HCT116 (cell line): ENCODE measurements at regions not wholly inside any gene's neighbourhood (a gene's known extent, or its start where the extent isn't known, plus 50 kb on each side); places are given as distances from the start of the nearest gene placed in this dataset.

Experiments
- ATAC-seq: fragments of 200-7000 bp; cut with Tn5 transposase; 2 replicates; pipeline ENCODE4 v1.9.1; 2020; ENCODE audit warnings: mild to moderate bottlenecking, moderate library complexity
- BruUV-seq: library from RNA; stranded (reverse); fragments of 400-500 nt; replicated peaks from 2 replicates; lab custom pipeline; 2021; lab: Mats Ljungman, UMichigan
- CTCF ChIA-PET: fragments of 300-600 bp; sonication (Branson Sonifier 250); formaldehyde crosslinking; loops from one replicate; lab custom pipeline; 2021; ENCODE audit warnings: antibody characterized with exemption; lab: Charles Lee
- POLR2A ChIA-PET: fragments of 300-600, 350-600 bp; sonication (Branson Sonifier 250); formaldehyde crosslinking; loops from one replicate; lab custom pipeline; 2021; ENCODE audit warnings: antibody characterized with exemption; lab: Charles Lee
- RAD21 ChIA-PET, 2 experiments: fragments of 300-600 bp; sonication (Branson Sonifier 250); formaldehyde crosslinking; loops; one replicate each; lab custom pipeline; 2023; ENCODE audit warnings: low total read pairs in 2 of 2; ENCODE audit not compliant: uncharacterized antibody in 2 of 2, unreplicated experiment in 2 of 2, low non-redundant PET in 1 of 2; lab: Charles Lee
- DNase-seq: peaks from one replicate; pipeline ENCODE4 v3.0.0-alpha.2; 2010; ENCODE audit warnings: low read depth, low spot score
- H2AFZ ChIP-seq: fragments of 200-600 bp; shearing (Covaris generic), sonication (generic); 2 replicates; pipeline ENCODE4 v1.6.1; 2017; ENCODE audit warnings: low read depth, mixed run types, mixed read lengths, antibody characterized with exemption, low read length; ENCODE audit not compliant: poor library complexity, severe bottlenecking
- H3K27ac ChIP-seq: 2 replicates; pipeline ENCODE4 v1.5.1; 2012; ENCODE audit warnings: low read depth, low read length
- H3K27me3 ChIP-seq: fragments of 200-600 bp; sonication (generic); 2 replicates; pipeline ENCODE4 v1.6.1; 2016; ENCODE audit warnings: mixed run types, low read length, mixed read lengths; ENCODE audit not compliant: insufficient read depth
- H3K36me3 ChIP-seq, 2 experiments: fragments of 200-500 bp in 1 of 2; fragments of 200-600 bp in 1 of 2; sonication (Bioruptor generic) in 1 of 2; sonication (generic) in 1 of 2; 2 replicates each; pipeline versions ENCODE4 v1.5.1 to v1.6.1; 2014 to 2016; ENCODE audit warnings: low read length in 2 of 2, inconsistent platforms in 1 of 2, mixed read lengths in 1 of 2, mixed run types in 1 of 2; ENCODE audit not compliant: insufficient read depth in 2 of 2, control insufficient read depth in 1 of 2
- H3K4me1 ChIP-seq, 2 experiments: fragments of 200-600 bp in 1 of 2; sonication (generic) in 1 of 2; 2 replicates each; pipeline versions ENCODE4 v1.5.1 to v1.6.1; 2012 to 2017; ENCODE audit warnings: low read length in 2 of 2, inconsistent platforms in 1 of 2, mild to moderate bottlenecking in 1 of 2, mixed read lengths in 1 of 2, mixed run types in 1 of 2, moderate library complexity in 1 of 2; ENCODE audit not compliant: insufficient read depth in 2 of 2, control insufficient read depth in 1 of 2
- H3K4me2 ChIP-seq: fragments of 200-600 bp; sonication (generic); 2 replicates; pipeline ENCODE4 v1.6.1; 2017; ENCODE audit warnings: mixed run types, low read length, mixed read lengths
- H3K4me3 ChIP-seq, 2 experiments: fragments of 200-600 bp in 1 of 2; sonication (generic) in 1 of 2; replicated peaks in 1 of 2; 2 replicates each; pipeline ENCODE4 v1.5.1; 2011 to 2016; ENCODE audit warnings: low read length in 2 of 2, control low read depth in 1 of 2, low read depth in 1 of 2, mild to moderate bottlenecking in 1 of 2, mixed read lengths in 1 of 2, mixed run types in 1 of 2
- H3K79me2 ChIP-seq: fragments of 200-600 bp; sonication (generic); 2 replicates; pipeline ENCODE4 v1.6.1; 2017; ENCODE audit warnings: mild to moderate bottlenecking, mixed run types, low read length, moderate library complexity, mixed read lengths; ENCODE audit not compliant: insufficient read depth
- H3K9ac ChIP-seq: fragments of 200-600 bp; sonication (generic); 2 replicates; pipeline ENCODE4 v1.6.1; 2016; ENCODE audit warnings: low read length, mixed read lengths
- H3K9me2 ChIP-seq: fragments of 200-600 bp; sonication (generic), shearing (Covaris generic); 2 replicates; pipeline ENCODE4 v1.6.1; 2017; ENCODE audit warnings: mixed run types, mild to moderate bottlenecking, moderate library complexity; ENCODE audit not compliant: insufficient read depth
- H3K9me3 ChIP-seq, 2 experiments: fragments of 200-500 bp in 1 of 2; fragments of 200-600 bp in 1 of 2; sonication (Bioruptor generic) in 1 of 2; sonication (generic) in 1 of 2; 2 replicates each; pipeline ENCODE4 v1.6.1; 2014 to 2017; ENCODE audit warnings: low read length in 2 of 2, mixed read lengths in 2 of 2, inconsistent platforms in 1 of 2, low read depth in 1 of 2, mild to moderate bottlenecking in 1 of 2, mixed run types in 1 of 2, moderate library complexity in 1 of 2; ENCODE audit not compliant: control insufficient read depth in 1 of 2, insufficient read depth in 1 of 2
- H4K20me1 ChIP-seq: fragments of 200-600 bp; sonication (generic), shearing (Covaris generic); 2 replicates; pipeline ENCODE4 v1.6.1; 2017; ENCODE audit warnings: mixed run types, mild to moderate bottlenecking, moderate library complexity; ENCODE audit not compliant: insufficient read depth
- CBX3 ChIP-seq: IDR thresholded peaks from 2 replicates; pipeline ENCODE4 v1.6.1; 2012; ENCODE audit warnings: low read depth
- CEBPB ChIP-seq: IDR thresholded peaks from 2 replicates; pipeline ENCODE4 v1.6.1; 2012; ENCODE audit warnings: low read depth
- FOSL1 ChIP-seq: IDR thresholded peaks from 2 replicates; pipeline ENCODE4 v1.6.1; 2012; ENCODE audit warnings: low read depth
- JUND ChIP-seq: IDR thresholded peaks from 2 replicates; pipeline ENCODE4 v1.6.1; 2012
- RAD21 ChIP-seq: IDR thresholded peaks from 2 replicates; pipeline ENCODE4 v1.6.1; 2012; ENCODE audit warnings: low read depth, mild to moderate bottlenecking
- SRF ChIP-seq: IDR thresholded peaks from 2 replicates; pipeline ENCODE4 v1.6.1; 2012; ENCODE audit warnings: low read depth
- TCF7L2 ChIP-seq: IDR thresholded peaks from 2 replicates; pipeline ENCODE4 v1.7.0; 2011; ENCODE audit warnings: borderline replicate concordance, inconsistent platforms; ENCODE audit not compliant: insufficient read depth, insufficient read length; ENCODE audit errors: extremely low read depth
- intact Hi-C: fragments of 100-400 bp; cut with micrococcal nuclease; formaldehyde crosslinking; loops from 2 replicates; pipeline ENCODE4 v1.10.0; 2022
- TF ChIP-seq, protein P1 (sequence below), 3 experiments: fragments of 200-600 bp in 1 of 3; sonication (generic) in 1 of 3; IDR thresholded peaks in 2 of 3; conservative IDR thresholded peaks in 1 of 3; 2 replicates each; pipeline ENCODE4 v1.5.1; 2012 to 2017; ENCODE audit warnings: low read depth in 2 of 3, low read length in 2 of 3, antibody characterized with exemption in 1 of 3, borderline replicate concordance in 1 of 3, control low read depth in 1 of 3, mild to moderate bottlenecking in 1 of 3, mixed read lengths in 1 of 3, mixed run types in 1 of 3, moderate library complexity in 1 of 3; ENCODE audit not compliant: insufficient read depth in 1 of 3

DNA sequence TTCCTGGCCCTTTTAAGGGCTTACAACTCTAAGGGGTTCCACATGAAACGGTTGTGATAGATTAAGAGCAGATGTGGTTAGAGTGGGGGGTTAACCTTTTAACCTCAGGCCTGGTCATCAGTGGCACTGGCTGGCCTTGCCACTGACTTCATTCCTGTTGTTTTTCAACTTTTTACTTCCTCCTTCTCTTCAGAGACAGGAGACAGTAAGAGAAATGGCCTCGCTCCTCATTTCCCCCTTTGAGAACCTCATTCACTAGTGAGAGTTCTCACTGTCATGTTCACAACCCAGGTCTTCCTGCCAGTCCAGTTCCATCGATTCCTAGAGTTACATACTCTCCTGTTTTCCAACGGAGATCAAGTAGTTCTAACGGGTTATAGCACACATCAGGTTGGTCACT lies 101.6 kb upstream of the SLC1A4 start:
- H3K9ac ChIP-seq, result no peak overlapping the region
- DNase-seq (no peak), ATAC-seq (no peak)
- no peak overlapping the region for H3K27ac ChIP-seq
- H3K9me2 ChIP-seq, result no peaks in the 10 kb centered on the region
- H4K20me1 ChIP-seq, result no peaks in the 10 kb centered on the region
- no peak overlapping the region for H3K4me2 ChIP-seq
- ChIA-PET RAD21 (no interaction called here), CTCF (no interaction called here), POLR2A (no interaction called here)
- peaks cover 0 to 6% of the 10 kb centered on the region in 2 experiments; a peak in 1 of 4 replicates for H3K4me1 ChIP-seq
- H3K36me3 ChIP-seq, result no peaks in the 10 kb centered on the region
- intact Hi-C loops, result no loop called here
- H3K9me3 ChIP-seq, result peaks cover 0 to 11% of the 10 kb centered on the region in 2 experiments; a peak in 1 of 4 replicates
- H3K4me3 ChIP-seq, result no peak overlapping the region
- H3K79me2 ChIP-seq, result no peaks in the 10 kb centered on the region
- no peak overlapping the region for H2AFZ ChIP-seq
- BruUV-seq, result no TSS peak
- TF ChIP-seq CBX3, result 0 out of 2 replicates have a peak, but pooled peaks have one; percentile 29
- TF ChIP-seq CEBPB, result no peak
- H3K27me3 ChIP-seq, result no peaks in the 10 kb centered on the region

DNA sequence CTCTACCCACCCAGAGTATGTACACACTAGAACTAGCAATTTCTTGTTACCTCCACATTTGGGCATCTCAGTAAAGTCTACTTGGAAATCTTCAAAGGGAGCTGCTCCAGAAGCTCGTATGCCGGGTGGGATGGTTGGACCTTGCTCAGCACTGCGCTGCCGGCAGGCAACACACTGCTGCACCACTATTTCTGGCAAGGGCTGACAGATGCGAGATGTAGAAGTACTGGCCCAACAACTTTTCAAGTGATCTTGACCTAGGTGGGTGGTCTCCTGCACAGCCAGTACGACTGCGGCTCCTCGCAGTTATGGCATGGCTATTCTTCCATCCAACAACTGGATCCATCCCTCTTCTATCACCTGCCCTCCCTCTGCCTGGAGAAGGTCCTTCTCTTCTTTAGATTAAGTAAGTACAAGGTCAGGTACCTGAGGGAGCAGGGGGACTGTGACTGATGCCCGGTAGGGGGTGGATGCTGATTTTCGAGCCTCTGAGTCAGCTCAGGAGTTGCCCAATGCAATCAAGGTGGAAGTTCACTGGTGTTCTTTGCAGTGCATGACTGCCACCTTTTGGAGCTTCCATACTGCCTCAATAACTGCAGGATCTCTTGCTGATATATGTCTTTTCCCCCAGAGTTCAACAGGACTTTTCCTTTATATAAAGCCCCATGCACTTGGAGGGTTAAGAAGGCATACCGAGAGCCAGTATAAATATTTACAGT lies 100.4 kb upstream of the SLC1A4 start:
- H3K27me3 ChIP-seq, result no peaks in the 10 kb centered on the region
- H2AFZ ChIP-seq, result no peak overlapping the region
- no peak overlapping the region for H3K9ac ChIP-seq
- no peaks in the 10 kb centered on the region for H3K9me2 ChIP-seq
- H3K4me2 ChIP-seq, result no peak overlapping the region
- POLR2A ChIA-PET, result no interaction called here
- peaks cover 0 to 11% of the 10 kb centered on the region in 2 experiments; a peak in 1 of 4 replicates for H3K9me3 ChIP-seq
- CTCF ChIA-PET, result interaction anchor here (0.6 to 1.6 kb wide), 11 partner anchors 29 to 839 kb away, joined by 3 to 16 read pairs (median 4); no protein-coding TSS in a partner anchor
- H3K27ac ChIP-seq, result no peak overlapping the region
- intact Hi-C loops, result no loop called here
- no peaks in the 10 kb centered on the region for H3K36me3 ChIP-seq
- ATAC-seq, result peak; percentile 93
- no peak overlapping the region for H3K4me3 ChIP-seq
- TF ChIP-seq TCF7L2, result no peak
- TF ChIP-seq JUND, result no peak
- TF ChIP-seq, protein P1, sequence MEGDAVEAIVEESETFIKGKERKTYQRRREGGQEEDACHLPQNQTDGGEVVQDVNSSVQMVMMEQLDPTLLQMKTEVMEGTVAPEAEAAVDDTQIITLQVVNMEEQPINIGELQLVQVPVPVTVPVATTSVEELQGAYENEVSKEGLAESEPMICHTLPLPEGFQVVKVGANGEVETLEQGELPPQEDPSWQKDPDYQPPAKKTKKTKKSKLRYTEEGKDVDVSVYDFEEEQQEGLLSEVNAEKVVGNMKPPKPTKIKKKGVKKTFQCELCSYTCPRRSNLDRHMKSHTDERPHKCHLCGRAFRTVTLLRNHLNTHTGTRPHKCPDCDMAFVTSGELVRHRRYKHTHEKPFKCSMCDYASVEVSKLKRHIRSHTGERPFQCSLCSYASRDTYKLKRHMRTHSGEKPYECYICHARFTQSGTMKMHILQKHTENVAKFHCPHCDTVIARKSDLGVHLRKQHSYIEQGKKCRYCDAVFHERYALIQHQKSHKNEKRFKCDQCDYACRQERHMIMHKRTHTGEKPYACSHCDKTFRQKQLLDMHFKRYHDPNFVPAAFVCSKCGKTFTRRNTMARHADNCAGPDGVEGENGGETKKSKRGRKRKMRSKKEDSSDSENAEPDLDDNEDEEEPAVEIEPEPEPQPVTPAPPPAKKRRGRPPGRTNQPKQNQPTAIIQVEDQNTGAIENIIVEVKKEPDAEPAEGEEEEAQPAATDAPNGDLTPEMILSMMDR (IDR thresholded peaks at IDR 0.05 in 2 of 3, conservative IDR thresholded peaks at IDR 0.05 in 1 of 3; ENCODE audit: borderline replicate concordance in 1 of 3, insufficient read depth in 1 of 3, low read depth in 2 of 3, low read length in 2 of 3), result peak; percentile 51 to 64 (median 54); a peak in 4 of 6 replicates
- no peak for TF ChIP-seq SRF
- 0 out of 2 replicates have a peak, but pooled peaks have one; percentile 20 for TF ChIP-seq FOSL1
- peak; percentile 87 for TF ChIP-seq RAD21
- peak; percentile 45; the same call in 1 of the 2 replicates for TF ChIP-seq CBX3
- TF ChIP-seq CEBPB, result peak; percentile 95
- TF ChIP-seq, all 23 proteins: peak for 5
- RAD21 ChIA-PET, result interaction anchor here in 1 of 2 experiments (1.4 kb wide), 1 partner anchor 558 kb away, joined by 4 read pairs; no protein-coding TSS in a partner anchor
- H3K79me2 ChIP-seq, result no peaks in the 10 kb centered on the region
- DNase-seq, result peak; percentile 68
- BruUV-seq, result no TSS peak
- peaks cover 0 to 6% of the 10 kb centered on the region in 2 experiments; a peak in 1 of 4 replicates for H3K4me1 ChIP-seq
- no peaks in the 10 kb centered on the region for H4K20me1 ChIP-seq
